GM12878 (cell line): ENCODE measurements at regions not wholly inside any gene's neighbourhood (a gene's known extent, or its start where the extent isn't known, plus 50 kb on each side); places are given as distances from the start of the nearest gene placed in this dataset.

Experiments used
- BCL11A ChIP-seq: IDR thresholded peaks from 2 replicates; pipeline ENCODE4 v1.6.1; 2011; ENCODE audit warnings: low read depth, low read length
- CEBPB ChIP-seq, 2 experiments: fragments of 150-350 bp in 1 of 2; IDR thresholded peaks; 2 replicates each; pipeline ENCODE4 v1.6.1; 2012 to 2014; ENCODE audit warnings: low read depth in 2 of 2, low read length in 2 of 2, borderline replicate concordance in 1 of 2, inconsistent platforms in 1 of 2
- CTCF ChIP-seq, 3 experiments: IDR thresholded peaks in 2 of 3; conservative IDR thresholded peaks in 1 of 3; 2 replicates each; pipeline ENCODE4 v1.5.1; 2011; ENCODE audit warnings: low read depth in 3 of 3, low read length in 3 of 3, mild to moderate bottlenecking in 3 of 3, control low read depth in 2 of 3, moderate library complexity in 2 of 3, inconsistent platforms in 1 of 3, mixed read lengths in 1 of 3; ENCODE audit not compliant: control insufficient read depth in 2 of 3, insufficient read depth in 1 of 3; ENCODE audit errors: extremely low read depth in 1 of 3
- ELK1 ChIP-seq: IDR thresholded peaks from 2 replicates; pipeline ENCODE4 v1.6.1; 2012; ENCODE audit warnings: low read depth, low read length, improper control_type of control experiment
- ESRRA ChIP-seq: IDR thresholded peaks from 2 replicates; pipeline ENCODE4 v1.6.1; 2012; ENCODE audit warnings: mild to moderate bottlenecking, low read length, improper control_type of control experiment
- FOXM1 ChIP-seq: IDR thresholded peaks from 2 replicates; pipeline ENCODE4 v1.6.1; 2012; ENCODE audit warnings: low read depth, mild to moderate bottlenecking, inconsistent platforms, low read length, moderate library complexity
- KAT2A ChIP-seq: conservative IDR thresholded peaks from 2 replicates; pipeline ENCODE4 v1.6.1; 2011; ENCODE audit warnings: low read depth, low read length; ENCODE audit not compliant: control insufficient read depth
- NRF1 ChIP-seq: conservative IDR thresholded peaks from 2 replicates; pipeline ENCODE4 v1.6.1; 2011; ENCODE audit warnings: mild to moderate bottlenecking, low read depth, low read length, improper control_type of control experiment
- POLR2A ChIP-seq: IDR thresholded peaks from 2 replicates; pipeline ENCODE4 v1.6.1; 2011; ENCODE audit warnings: low read depth, mild to moderate bottlenecking, low read length
- RAD51 ChIP-seq: fragments of 450-650 bp; IDR thresholded peaks from 2 replicates; pipeline ENCODE4 v1.6.1; 2016; ENCODE audit warnings: moderate library complexity, mild to moderate bottlenecking, inconsistent platforms
- SREBF1 ChIP-seq: IDR thresholded peaks from 2 replicates; pipeline ENCODE4 v1.6.1; 2012; ENCODE audit warnings: mild to moderate bottlenecking, low read length
- STAT1 ChIP-seq: fragments of 450-650 bp; conservative IDR thresholded peaks from 2 replicates; pipeline ENCODE4 v1.6.1; 2014; ENCODE audit warnings: antibody characterized with exemption, mild to moderate bottlenecking
- ZBTB11 ChIP-seq: fragments of 450-650 bp; formaldehyde crosslinking; IDR thresholded peaks from 2 replicates; pipeline ENCODE4 v1.5.0; 2022; ENCODE audit warnings: mild to moderate bottlenecking, missing genetic modification characterization
- TF ChIP-seq, protein P1 (sequence below): IDR thresholded peaks from 2 replicates; pipeline ENCODE4 v1.6.1; 2012; ENCODE audit warnings: low read depth, low read length, improper control_type of control experiment

GRCh38 chr3:18066899-18067582, 324.6 kb upstream of the TBC1D5 start:
- TF ChIP-seq CTCF (IDR thresholded peaks at IDR 0.05 in 2 of 3, conservative IDR thresholded peaks at IDR 0.05 in 1 of 3; ENCODE audit: control insufficient read depth in 2 of 3, extremely low read depth in 1 of 3, insufficient read depth in 1 of 3, low read depth in 3 of 3, low read length in 3 of 3) (no peak), KAT2A (no peak), BCL11A (no peak), CEBPB (IDR thresholded peaks at IDR 0.05; ENCODE audit: borderline replicate concordance in 1 of 2, low read depth in 2 of 2, low read length in 2 of 2) (no peak), STAT1 (no peak), NRF1 (no peak), POLR2A (no peak), SREBF1 (no peak), ELK1 (no peak), FOXM1 (no peak), ESRRA (no peak), ZBTB11 (CRISPR knock-in tag) (no peak), RAD51 (no peak)
- TF ChIP-seq, protein P1, sequence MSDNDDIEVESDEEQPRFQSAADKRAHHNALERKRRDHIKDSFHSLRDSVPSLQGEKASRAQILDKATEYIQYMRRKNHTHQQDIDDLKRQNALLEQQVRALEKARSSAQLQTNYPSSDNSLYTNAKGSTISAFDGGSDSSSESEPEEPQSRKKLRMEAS: no peak
